ENCODE measurements at regions not wholly inside any gene's neighbourhood (a gene's known extent, or its start where the extent isn't known, plus 50 kb on each side); places are given as distances from the start of the nearest gene placed in this dataset.
"Not testable (repeated sequence)": the region's sequence is repeated elsewhere in the genome, so short reads cannot be mapped to it uniquely, and the experiment has no call there.

GRCh38 chr3:165513715-165514701 lies 317.8 kb upstream of the SLITRK3 start:
- FAIRE-seq = no peak

DNA sequence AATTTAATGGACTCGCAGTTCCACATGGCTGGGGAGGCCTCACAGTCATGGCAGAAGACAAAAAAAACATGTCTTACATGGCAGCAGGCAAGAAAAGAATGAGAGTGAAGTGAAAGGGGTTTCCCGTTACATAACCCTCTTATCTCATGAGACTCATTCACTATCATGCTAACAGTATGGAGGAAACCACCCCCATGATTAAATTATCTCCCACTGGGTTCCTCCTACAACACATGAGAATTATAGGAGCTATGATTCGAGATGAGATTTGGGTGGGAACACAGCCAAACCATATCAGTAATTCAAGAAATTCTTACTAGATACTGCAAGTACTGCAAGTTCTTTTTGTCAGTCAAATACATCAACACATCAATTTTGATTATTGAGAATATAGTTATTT lies 311.4 kb upstream of the SLITRK3 start:
- no peak for FAIRE-seq

- FAIRE-seq = no peak
These were observed 310.9 kb upstream of the SLITRK3 start for GRCh38 chr3:165507060-165507459.

- FAIRE-seq = no peak
These were observed 309.5 kb upstream of the SLITRK3 start for GRCh38 chr3:165505657-165506056.

GRCh38 chr3:165504554-165504953 lies 308.4 kb upstream of the SLITRK3 start:
- no peak for FAIRE-seq

- no peak for FAIRE-seq
These were observed 307.6 kb upstream of the SLITRK3 start for GRCh38 chr3:165503825-165504224.

DNA sequence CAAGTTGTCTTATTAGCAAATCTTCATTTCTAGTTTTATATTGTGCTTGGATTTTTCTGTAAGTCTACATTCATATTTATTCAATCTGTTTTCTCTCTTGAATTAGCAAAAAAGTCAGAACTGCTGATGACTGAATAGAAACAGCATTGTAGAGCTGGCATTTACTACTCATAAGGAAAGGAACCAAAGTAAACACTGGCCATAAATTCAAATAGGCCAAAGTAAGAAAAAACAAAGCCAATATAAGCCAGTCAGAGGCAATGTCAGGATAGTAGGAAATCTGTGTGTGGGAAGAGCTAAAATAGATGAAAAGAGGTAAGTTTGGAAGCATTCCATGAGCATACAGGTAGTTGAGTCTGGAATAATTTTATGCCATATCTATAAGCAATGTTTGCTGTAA lies 307.2 kb upstream of the SLITRK3 start:
- FAIRE-seq = no peak

- no peak for FAIRE-seq
These were observed 306.5 kb upstream of the SLITRK3 start for GRCh38 chr3:165502707-165503106.

GRCh38 chr3:165498742-165499141 lies 302.6 kb upstream of the SLITRK3 start:
- not testable (repeated sequence) for FAIRE-seq

GRCh38 chr3:165491487-165491886 lies 295.3 kb upstream of the SLITRK3 start:
- FAIRE-seq = no peak

DNA sequence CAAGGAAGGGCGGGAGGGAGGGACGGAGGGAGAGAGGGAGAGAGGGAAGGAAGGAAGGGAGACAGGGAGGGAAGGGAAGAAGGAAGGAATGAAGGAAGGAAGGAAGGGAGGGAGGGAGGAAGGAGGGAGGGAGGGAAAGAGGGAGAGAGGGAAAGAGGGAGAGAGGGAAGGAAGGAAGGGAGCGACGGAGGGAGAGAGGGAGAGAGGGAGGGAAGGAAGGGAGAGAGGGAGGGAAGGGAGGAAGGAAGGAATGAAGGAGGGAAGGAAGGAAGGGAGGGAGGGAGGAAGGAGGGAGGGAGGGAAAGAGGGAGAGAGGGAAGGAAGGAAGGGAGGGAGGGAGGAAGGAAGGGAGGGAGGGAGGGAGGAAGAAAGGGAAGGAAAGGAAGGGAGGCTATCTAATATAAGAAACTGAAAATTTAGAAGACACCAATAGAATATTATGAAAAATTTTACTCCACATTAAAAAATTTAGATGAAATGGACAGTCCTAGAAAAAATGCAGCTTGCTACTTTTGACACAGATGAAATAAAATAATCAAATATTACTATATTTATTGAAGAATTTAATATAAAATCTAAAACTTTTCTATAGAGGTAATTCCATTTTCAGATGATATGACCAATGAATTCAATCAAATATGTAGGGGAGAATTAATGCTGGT lies 280.3 kb upstream of the SLITRK3 start:
- no peak for FAIRE-seq

GRCh38 chr3:165466856-165467255 lies 270.7 kb upstream of the SLITRK3 start:
- FAIRE-seq = no peak

DNA sequence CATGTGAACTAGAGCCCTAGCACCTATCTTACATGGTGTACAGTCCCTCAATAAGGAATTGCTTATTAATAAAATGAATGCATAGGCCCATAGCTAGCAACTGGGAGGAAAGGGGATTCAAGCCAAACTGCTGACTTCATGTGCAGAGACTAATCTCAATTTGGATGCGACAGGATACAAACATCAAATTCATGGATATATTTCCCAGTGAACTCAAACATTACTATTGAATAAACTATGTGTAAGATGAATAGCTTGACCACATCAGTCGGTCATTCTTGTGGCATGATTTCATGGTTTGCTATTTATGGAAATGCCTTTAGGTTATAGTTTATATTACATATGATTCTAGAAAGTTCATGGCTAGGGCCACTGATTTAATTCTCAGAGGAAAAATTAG lies 268.6 kb upstream of the SLITRK3 start:
- no peak for FAIRE-seq

- FAIRE-seq = no peak
These were observed 267.3 kb upstream of the SLITRK3 start for GRCh38 chr3:165463531-165463930.

GRCh38 chr3:165462636-165463334 lies 266.6 kb upstream of the SLITRK3 start:
- FAIRE-seq = no peak

- no peak for FAIRE-seq
These were observed 264.0 kb upstream of the SLITRK3 start for GRCh38 chr3:165459924-165460835.

GRCh38 chr3:165459111-165459510 lies 262.9 kb upstream of the SLITRK3 start:
- no peak for FAIRE-seq

DNA sequence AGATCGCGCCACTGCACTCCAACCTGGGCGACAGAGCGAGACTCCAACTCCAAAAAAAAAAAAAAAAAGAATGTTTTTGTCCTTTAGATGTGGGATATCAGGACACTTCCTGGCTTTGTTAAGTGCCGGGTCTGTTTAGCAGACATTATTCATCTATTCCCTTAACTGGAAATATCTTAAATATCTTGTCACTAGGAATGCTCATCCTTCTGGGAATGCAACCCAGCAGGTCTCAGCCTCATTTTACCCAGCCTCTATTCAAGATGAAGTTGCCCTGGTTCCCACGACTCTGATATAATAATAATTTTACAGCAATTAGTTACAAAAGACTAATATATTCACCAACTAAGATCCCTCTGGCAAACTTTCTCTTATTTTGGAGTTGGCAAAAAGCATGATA lies 260.9 kb upstream of the SLITRK3 start:
- FAIRE-seq = no peak

- no peak for FAIRE-seq
These were observed 259.6 kb upstream of the SLITRK3 start for GRCh38 chr3:165455793-165456192.

GRCh38 chr3:165455360-165455759 lies 259.2 kb upstream of the SLITRK3 start:
- no peak for FAIRE-seq

DNA sequence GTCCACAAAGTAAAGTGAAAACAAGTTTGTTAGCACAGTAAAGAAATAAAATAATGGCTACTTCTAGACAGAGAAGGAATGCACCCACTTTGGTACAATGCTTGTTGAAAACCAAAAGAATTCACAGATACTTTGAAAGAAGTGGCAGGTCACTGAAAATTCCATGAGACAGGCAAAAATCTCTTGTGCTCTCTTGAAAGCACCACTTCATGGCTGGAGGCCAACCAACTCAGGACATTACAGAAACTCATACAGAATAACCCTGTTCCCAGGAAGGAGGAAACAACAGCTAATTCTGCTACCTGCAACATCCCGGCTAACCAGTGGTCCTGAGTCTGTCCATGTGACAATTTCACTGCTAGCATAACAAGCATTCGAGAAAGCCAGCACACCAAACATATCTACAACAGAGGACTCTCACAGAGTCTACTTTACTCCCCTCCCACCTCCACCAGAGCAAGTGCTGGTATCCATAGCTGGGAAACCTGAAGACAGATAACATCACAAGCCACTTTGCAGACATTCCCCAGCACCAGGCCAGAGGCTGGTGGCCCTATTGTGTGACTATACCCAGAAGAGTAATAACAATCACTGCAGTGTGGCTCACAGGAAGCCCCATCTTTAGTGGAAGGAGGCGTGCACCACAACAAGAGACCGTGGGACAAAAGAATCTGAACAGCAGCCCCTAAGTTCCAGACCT lies 255.3 kb upstream of the SLITRK3 start:
- FAIRE-seq = no peak

- no peak for FAIRE-seq
These were observed 250.4 kb upstream of the SLITRK3 start for GRCh38 chr3:165446555-165446954.
